Activated T-cell treated with anti-CD3 and anti-CD28 coated beads, Interleukin-2, amount 50 U/mL, for 4 hours (primary cell): ENCODE measurements at regions not wholly inside any gene's neighbourhood (a gene's known extent, or its start where the extent isn't known, plus 50 kb on each side); places are given as distances from the start of the nearest gene placed in this dataset.
"Not testable (repeated sequence)": the region's sequence is repeated elsewhere in the genome, so short reads cannot be mapped to it uniquely, and the experiment has no call there.

Experiments used
- ATAC-seq, 2 donors: fragments of 200-7000 bp; cut with Tn5 transposase; one replicate each; pipeline ENCODE4 v1.10.0; 2021
- DNase-seq: peaks from one replicate; pipeline ENCODE4 v3.0.0-alpha.2; 2020
- H3K27me3 Mint-ChIP-seq: one replicate; pipeline ENCODE4 v1.8.0; 2021; ENCODE audit warnings: low read depth, mixed read lengths
- H3K36me3 Mint-ChIP-seq: one replicate; pipeline ENCODE4 v1.8.0; 2022; ENCODE audit warnings: mixed read lengths; ENCODE audit not compliant: insufficient read depth
- H3K4me1 Mint-ChIP-seq: one replicate; pipeline ENCODE4 v1.8.0; 2021; ENCODE audit warnings: low read depth, mixed read lengths
- H3K4me3 Mint-ChIP-seq: one replicate; pipeline ENCODE4 v1.8.0; 2021; ENCODE audit warnings: mild to moderate bottlenecking, moderate library complexity, mixed read lengths
- H3K9me3 Mint-ChIP-seq: one replicate; pipeline ENCODE4 v1.8.0; 2021; ENCODE audit warnings: mixed read lengths

GRCh38 chr3:177793451-177793850, 596.2 kb upstream of the TBL1XR1 start:
- Mint-ChIP-seq H3K9me3 (no peaks in the 10 kb centered on the region), H3K4me3 (no peak overlapping the region), H3K27me3 (no peaks in the 10 kb centered on the region), H3K4me1 (peaks cover 8% of the 10 kb centered on the region), H3K36me3 (no peaks in the 10 kb centered on the region)
- ATAC-seq = no peak
- DNase-seq = no peak

GRCh38 chr3:177795216-177795615, 597.9 kb upstream of the TBL1XR1 start:
- ATAC-seq (no peak), DNase-seq (no peak)
- H3K27me3 Mint-ChIP-seq = no peaks in the 10 kb centered on the region
- peaks cover 13% of the 10 kb centered on the region for H3K4me1 Mint-ChIP-seq
- H3K9me3 Mint-ChIP-seq = no peaks in the 10 kb centered on the region
- H3K36me3 Mint-ChIP-seq = no peaks in the 10 kb centered on the region
- no peak overlapping the region for H3K4me3 Mint-ChIP-seq

- no peak overlapping the region for H3K4me3 Mint-ChIP-seq
- DNase-seq (no peak), ATAC-seq (peak; percentile 67 to 74)
- H3K4me1 Mint-ChIP-seq = peaks cover 14% of the 10 kb centered on the region
- H3K9me3 Mint-ChIP-seq = no peaks in the 10 kb centered on the region
- H3K36me3 Mint-ChIP-seq = no peaks in the 10 kb centered on the region
- no peaks in the 10 kb centered on the region for H3K27me3 Mint-ChIP-seq
These were observed 598.6 kb upstream of the TBL1XR1 start for GRCh38 chr3:177795859-177796258.

GRCh38 chr3:177800147-177800546, 602.9 kb upstream of the TBL1XR1 start:
- not testable (repeated sequence) for DNase-seq, H3K9me3 Mint-ChIP-seq, H3K4me3 Mint-ChIP-seq, H3K36me3 Mint-ChIP-seq, H3K27me3 Mint-ChIP-seq
- ATAC-seq = peak; percentile 25 to 51
- peaks cover 14% of the 10 kb centered on the region for H3K4me1 Mint-ChIP-seq

GRCh38 chr3:177800561-177800960, 603.3 kb upstream of the TBL1XR1 start:
- Mint-ChIP-seq H3K4me1 (peaks cover 14% of the 10 kb centered on the region), H3K36me3 (no peaks in the 10 kb centered on the region), H3K27me3 (no peaks in the 10 kb centered on the region), H3K9me3 (no peaks in the 10 kb centered on the region), H3K4me3 (no peak overlapping the region)
- DNase-seq = no peak
- ATAC-seq = no peak

GRCh38 chr3:177802151-177802900, 605.0 kb upstream of the TBL1XR1 start:
- no peak overlapping the region for H3K4me3 Mint-ChIP-seq
- H3K27me3 Mint-ChIP-seq = no peaks in the 10 kb centered on the region
- H3K4me1 Mint-ChIP-seq = peaks cover 6% of the 10 kb centered on the region
- DNase-seq (no peak), ATAC-seq (no peak)
- no peaks in the 10 kb centered on the region for H3K36me3 Mint-ChIP-seq
- H3K9me3 Mint-ChIP-seq = no peaks in the 10 kb centered on the region

GRCh38 chr3:177803500-177803899, 606.2 kb upstream of the TBL1XR1 start:
- peaks cover 6% of the 10 kb centered on the region for H3K4me1 Mint-ChIP-seq
- no peaks in the 10 kb centered on the region for H3K36me3 Mint-ChIP-seq
- no peak overlapping the region for H3K4me3 Mint-ChIP-seq
- DNase-seq = no peak
- no peaks in the 10 kb centered on the region for H3K9me3 Mint-ChIP-seq
- ATAC-seq = no peak
- H3K27me3 Mint-ChIP-seq = no peaks in the 10 kb centered on the region

GRCh38 chr3:177804032-177804431, 606.8 kb upstream of the TBL1XR1 start:
- Mint-ChIP-seq H3K27me3 (no peaks in the 10 kb centered on the region), H3K4me3 (no peak overlapping the region), H3K9me3 (no peaks in the 10 kb centered on the region), H3K36me3 (no peaks in the 10 kb centered on the region), H3K4me1 (peaks cover 6% of the 10 kb centered on the region)
- ATAC-seq = no peak
- no peak for DNase-seq

GRCh38 chr3:177804646-177805045, 607.4 kb upstream of the TBL1XR1 start:
- ATAC-seq = no peak
- Mint-ChIP-seq H3K9me3 (no peaks in the 10 kb centered on the region), H3K27me3 (no peaks in the 10 kb centered on the region), H3K4me1 (peaks cover 7% of the 10 kb centered on the region), H3K4me3 (no peak overlapping the region), H3K36me3 (no peaks in the 10 kb centered on the region)
- no peak for DNase-seq

- ATAC-seq (no peak), DNase-seq (no peak)
- Mint-ChIP-seq H3K4me3 (no peak overlapping the region), H3K27me3 (no peaks in the 10 kb centered on the region), H3K4me1 (peaks cover 16% of the 10 kb centered on the region), H3K36me3 (no peaks in the 10 kb centered on the region), H3K9me3 (no peaks in the 10 kb centered on the region)
These were observed 610.0 kb upstream of the TBL1XR1 start for GRCh38 chr3:177807150-177807875.

GRCh38 chr3:177808928-177809478, 611.7 kb upstream of the TBL1XR1 start:
- ATAC-seq, H3K27me3 Mint-ChIP-seq, H3K36me3 Mint-ChIP-seq, H3K4me3 Mint-ChIP-seq, DNase-seq, H3K9me3 Mint-ChIP-seq: not testable (repeated sequence)
- H3K4me1 Mint-ChIP-seq = peaks cover 16% of the 10 kb centered on the region

GRCh38 chr3:177810162-177810623, 612.9 kb upstream of the TBL1XR1 start:
- H3K36me3 Mint-ChIP-seq = no peaks in the 10 kb centered on the region
- peak in 1 of 2 donors; percentile 48 for ATAC-seq
- H3K27me3 Mint-ChIP-seq = no peaks in the 10 kb centered on the region
- H3K9me3 Mint-ChIP-seq = no peaks in the 10 kb centered on the region
- DNase-seq = no peak
- H3K4me3 Mint-ChIP-seq = no peak overlapping the region
- H3K4me1 Mint-ChIP-seq = peaks cover 16% of the 10 kb centered on the region

- no peak for ATAC-seq
- H3K4me3 Mint-ChIP-seq = no peak overlapping the region
- DNase-seq = no peak
- H3K27me3 Mint-ChIP-seq = no peaks in the 10 kb centered on the region
- H3K9me3 Mint-ChIP-seq = no peaks in the 10 kb centered on the region
- peaks cover 16% of the 10 kb centered on the region for H3K4me1 Mint-ChIP-seq
- H3K36me3 Mint-ChIP-seq = no peaks in the 10 kb centered on the region
These were observed 613.8 kb upstream of the TBL1XR1 start for GRCh38 chr3:177811112-177811511.

- ATAC-seq = peak; percentile 50 to 71
- Mint-ChIP-seq H3K4me1 (peaks cover 16% of the 10 kb centered on the region), H3K9me3 (no peaks in the 10 kb centered on the region), H3K4me3 (no peak overlapping the region), H3K27me3 (no peaks in the 10 kb centered on the region), H3K36me3 (no peaks in the 10 kb centered on the region)
- no peak for DNase-seq
These were observed 614.6 kb upstream of the TBL1XR1 start for GRCh38 chr3:177811835-177812234.

GRCh38 chr3:177812492-177812891, 615.2 kb upstream of the TBL1XR1 start:
- H3K27me3 Mint-ChIP-seq = no peaks in the 10 kb centered on the region
- H3K4me1 Mint-ChIP-seq = peaks cover 16% of the 10 kb centered on the region
- no peaks in the 10 kb centered on the region for H3K36me3 Mint-ChIP-seq
- DNase-seq (no peak), ATAC-seq (no peak)
- no peak overlapping the region for H3K4me3 Mint-ChIP-seq
- no peaks in the 10 kb centered on the region for H3K9me3 Mint-ChIP-seq
